Chondrocyte (in vitro differentiated cells): ENCODE measurements at regions not wholly inside any gene's neighbourhood (a gene's known extent, or its start where the extent isn't known, plus 50 kb on each side); places are given as distances from the start of the nearest gene placed in this dataset.

Experiments
- DNase-seq: peaks from one replicate; pipeline ENCODE4 v3.0.0; 2021; ENCODE audit warnings: mixed read lengths, low spot score
- H3K27ac Mint-ChIP-seq: one replicate; pipeline ENCODE4 v1.8.0; 2021; ENCODE audit warnings: mild to moderate bottlenecking, moderate library complexity, mixed read lengths; ENCODE audit not compliant: unreplicated experiment
- H3K27me3 Mint-ChIP-seq: 2 replicates; pipeline ENCODE4 v1.8.0; 2021; ENCODE audit warnings: low read depth, mixed read lengths
- H3K36me3 Mint-ChIP-seq: 2 replicates; pipeline ENCODE4 v1.8.0; 2021; ENCODE audit warnings: low read depth, mixed read lengths
- H3K4me1 Mint-ChIP-seq: 2 replicates; pipeline ENCODE4 v1.8.0; 2021; ENCODE audit warnings: low read depth, mild to moderate bottlenecking, mixed read lengths
- H3K4me3 Mint-ChIP-seq: one replicate; pipeline ENCODE4 v1.8.0; 2021; ENCODE audit warnings: mild to moderate bottlenecking, moderate library complexity, mixed read lengths; ENCODE audit not compliant: unreplicated experiment
- H3K9me3 Mint-ChIP-seq: 2 replicates; pipeline ENCODE4 v1.8.0; 2021; ENCODE audit warnings: low read depth, mixed read lengths
- TF ChIP-seq, protein P1 (sequence below): fragments of 200-600 bp; sonication (generic); IDR thresholded peaks from 2 replicates; pipeline ENCODE4 v1.5.0; 2021; ENCODE audit warnings: antibody characterized with exemption, mild to moderate bottlenecking, moderate library complexity

DNA sequence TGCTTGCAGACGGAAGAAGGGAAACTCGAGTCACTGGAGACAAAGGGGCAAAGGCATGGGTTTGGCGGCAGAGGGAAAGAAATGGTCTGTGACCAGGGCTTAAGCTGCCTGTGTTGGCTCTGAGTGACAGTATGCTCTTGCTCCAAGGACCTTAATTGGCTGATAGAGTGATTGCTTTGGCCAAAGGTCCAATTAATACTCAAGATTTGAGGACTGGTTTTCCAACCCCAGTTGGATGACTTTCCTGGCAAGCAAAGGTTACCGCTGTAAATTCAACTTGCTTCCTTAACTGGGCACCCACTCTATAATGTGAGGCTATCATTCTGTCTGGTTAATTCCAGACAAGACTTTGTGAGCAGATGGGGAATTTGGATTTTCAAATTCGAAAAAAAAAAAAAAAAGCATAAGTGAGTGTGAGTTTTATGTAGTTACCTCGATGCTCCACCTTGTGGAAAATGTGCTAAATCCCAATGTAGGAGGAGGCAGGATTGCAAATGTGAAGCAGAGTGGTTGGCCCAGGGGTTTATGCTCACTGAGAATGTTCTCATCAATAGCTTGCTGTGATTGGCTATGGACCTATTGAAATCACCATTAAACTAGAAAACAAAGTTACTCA, 150.7 kb upstream of the GMDS start:
- Mint-ChIP-seq H3K4me3 (no peak overlapping the region), H3K27ac (no peak overlapping the region), H3K27me3 (no peaks in the 10 kb centered on the region), H3K4me1 (peaks cover 9% of the 10 kb centered on the region), H3K36me3 (peaks cover 11% of the 10 kb centered on the region), H3K9me3 (peaks cover 12% of the 10 kb centered on the region)
- no peak for DNase-seq
- TF ChIP-seq, protein P1, sequence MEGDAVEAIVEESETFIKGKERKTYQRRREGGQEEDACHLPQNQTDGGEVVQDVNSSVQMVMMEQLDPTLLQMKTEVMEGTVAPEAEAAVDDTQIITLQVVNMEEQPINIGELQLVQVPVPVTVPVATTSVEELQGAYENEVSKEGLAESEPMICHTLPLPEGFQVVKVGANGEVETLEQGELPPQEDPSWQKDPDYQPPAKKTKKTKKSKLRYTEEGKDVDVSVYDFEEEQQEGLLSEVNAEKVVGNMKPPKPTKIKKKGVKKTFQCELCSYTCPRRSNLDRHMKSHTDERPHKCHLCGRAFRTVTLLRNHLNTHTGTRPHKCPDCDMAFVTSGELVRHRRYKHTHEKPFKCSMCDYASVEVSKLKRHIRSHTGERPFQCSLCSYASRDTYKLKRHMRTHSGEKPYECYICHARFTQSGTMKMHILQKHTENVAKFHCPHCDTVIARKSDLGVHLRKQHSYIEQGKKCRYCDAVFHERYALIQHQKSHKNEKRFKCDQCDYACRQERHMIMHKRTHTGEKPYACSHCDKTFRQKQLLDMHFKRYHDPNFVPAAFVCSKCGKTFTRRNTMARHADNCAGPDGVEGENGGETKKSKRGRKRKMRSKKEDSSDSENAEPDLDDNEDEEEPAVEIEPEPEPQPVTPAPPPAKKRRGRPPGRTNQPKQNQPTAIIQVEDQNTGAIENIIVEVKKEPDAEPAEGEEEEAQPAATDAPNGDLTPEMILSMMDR = peak; percentile 43

DNA sequence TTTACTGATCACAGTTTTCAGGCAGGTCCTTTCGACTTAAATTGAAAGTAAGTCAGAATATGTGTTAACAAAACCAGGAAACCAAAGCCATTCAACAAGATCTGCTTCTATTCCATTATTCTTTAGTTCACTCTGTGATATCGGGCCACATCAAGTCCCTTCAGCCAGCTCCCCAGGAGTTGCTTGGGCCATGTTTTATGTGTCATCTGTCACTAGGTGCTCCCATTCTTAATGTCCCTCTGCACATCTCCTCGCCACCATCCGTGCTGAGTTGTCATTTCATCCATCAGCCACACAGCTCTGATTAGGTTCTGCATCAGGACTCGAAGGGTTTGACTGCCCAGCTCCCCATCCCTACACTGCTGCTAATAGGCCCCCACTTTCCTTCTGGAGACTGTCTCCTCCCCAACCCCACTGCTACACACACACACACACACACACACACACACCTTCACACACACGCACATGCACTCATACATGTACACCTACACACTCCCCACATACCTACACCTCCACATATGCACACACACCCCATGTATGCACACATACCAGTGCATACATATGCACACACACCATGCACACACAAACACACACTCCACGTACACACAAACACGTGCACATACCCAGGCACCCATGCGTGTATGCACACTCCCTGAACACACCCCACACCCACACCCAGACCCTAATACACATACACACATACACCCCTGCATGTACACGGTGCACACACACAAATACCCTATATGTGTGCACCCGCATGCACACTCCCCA, 143.3 kb upstream of the GMDS start:
- H3K9me3 Mint-ChIP-seq = peaks cover 5% of the 10 kb centered on the region
- peaks cover 2% of the 10 kb centered on the region for H3K36me3 Mint-ChIP-seq
- H3K4me3 Mint-ChIP-seq = no peak overlapping the region
- TF ChIP-seq, protein P1 = no peak
- no peak for DNase-seq
- no peaks in the 10 kb centered on the region for H3K4me1 Mint-ChIP-seq
- H3K27me3 Mint-ChIP-seq = no peaks in the 10 kb centered on the region
- no peak overlapping the region for H3K27ac Mint-ChIP-seq

DNA sequence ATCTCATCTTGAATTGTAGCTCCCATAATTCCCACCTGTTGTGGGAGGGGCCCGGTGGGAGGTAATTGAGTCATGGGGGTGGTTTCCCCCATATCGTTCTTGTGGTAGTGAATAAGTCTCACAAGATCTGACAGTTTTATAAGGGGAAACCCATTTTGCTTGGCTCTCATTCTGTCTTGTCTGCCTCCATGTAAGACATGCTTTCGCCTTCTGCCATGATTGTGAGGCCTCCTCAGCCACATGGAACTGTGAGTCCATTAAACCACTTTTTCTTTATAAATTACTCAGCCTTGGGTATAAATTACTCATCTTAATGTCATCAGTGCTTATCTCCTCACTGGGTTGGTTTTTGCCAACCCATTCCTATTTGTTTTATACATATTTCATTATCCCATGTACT, 142.0 kb upstream of the GMDS start:
- no peak for DNase-seq
- Mint-ChIP-seq H3K27ac (no peak overlapping the region), H3K9me3 (peaks cover 5% of the 10 kb centered on the region), H3K36me3 (no peaks in the 10 kb centered on the region), H3K4me1 (no peaks in the 10 kb centered on the region), H3K27me3 (no peaks in the 10 kb centered on the region), H3K4me3 (no peak overlapping the region)
- TF ChIP-seq, protein P1 = no peak

DNA sequence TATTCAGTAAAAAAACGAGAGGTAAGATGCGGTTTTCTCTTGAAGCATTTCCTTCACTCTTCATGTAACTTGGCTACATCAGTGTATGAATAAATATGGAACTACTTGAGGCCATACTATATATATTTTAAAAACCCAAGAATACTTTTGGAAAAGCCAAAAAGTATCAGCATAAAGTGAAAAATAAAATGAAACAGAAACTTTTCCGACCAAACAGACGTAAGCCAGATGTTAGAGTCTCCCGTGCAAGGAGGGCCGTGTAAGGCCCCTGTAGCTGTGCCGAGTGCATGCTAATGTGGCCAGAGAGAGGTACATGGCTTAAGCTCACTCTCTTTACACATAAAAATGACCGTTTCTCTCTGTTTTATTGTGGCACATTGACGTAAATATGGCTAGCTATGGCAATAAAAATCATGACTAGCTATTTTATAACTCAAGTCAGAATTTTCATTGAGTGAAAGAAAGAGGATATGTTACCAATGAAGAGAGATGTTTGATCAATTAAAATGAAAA, 140.1 kb upstream of the GMDS start:
- Mint-ChIP-seq H3K36me3 (no peaks in the 10 kb centered on the region), H3K27me3 (no peaks in the 10 kb centered on the region), H3K27ac (no peak overlapping the region), H3K4me3 (no peak overlapping the region), H3K9me3 (peaks cover 5% of the 10 kb centered on the region), H3K4me1 (no peaks in the 10 kb centered on the region)
- DNase-seq = no peak
- TF ChIP-seq, protein P1 = no peak

DNA sequence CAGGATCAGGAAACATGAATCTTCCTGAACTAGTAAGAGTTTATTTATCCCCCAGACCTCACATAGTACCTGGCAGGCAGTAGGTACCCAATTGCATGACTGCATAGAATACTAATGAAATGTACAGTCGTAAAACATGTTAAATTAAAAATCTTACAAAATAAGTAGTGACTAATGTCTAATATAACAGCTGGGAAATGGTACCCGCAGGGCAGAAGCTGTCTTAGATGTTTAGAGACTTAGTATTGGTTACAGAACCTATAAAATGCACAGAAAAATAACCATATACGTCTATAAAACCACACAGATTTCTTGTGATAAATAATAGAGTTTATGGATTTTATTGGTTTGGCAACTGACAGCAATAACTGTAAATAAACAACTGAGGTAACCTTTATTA, 139.1 kb upstream of the GMDS start:
- H3K9me3 Mint-ChIP-seq = peaks cover 5% of the 10 kb centered on the region
- H3K27ac Mint-ChIP-seq = no peak overlapping the region
- DNase-seq = no peak
- TF ChIP-seq, protein P1 = no peak
- H3K4me3 Mint-ChIP-seq = no peak overlapping the region
- H3K36me3 Mint-ChIP-seq = no peaks in the 10 kb centered on the region
- no peaks in the 10 kb centered on the region for H3K27me3 Mint-ChIP-seq
- H3K4me1 Mint-ChIP-seq = no peaks in the 10 kb centered on the region
